CD1c-positive myeloid dendritic cell (primary cell): ENCODE measurements at regions not wholly inside any gene's neighbourhood (a gene's known extent, or its start where the extent isn't known, plus 50 kb on each side); places are given as distances from the start of the nearest gene placed in this dataset.
"Not testable (repeated sequence)": the region's sequence is repeated elsewhere in the genome, so short reads cannot be mapped to it uniquely, and the experiment has no call there.

Experiments used
- DNase-seq: peaks from one replicate; pipeline ENCODE4 v3.0.0-alpha.2; 2016; ENCODE audit errors: extremely low spot score

DNA sequence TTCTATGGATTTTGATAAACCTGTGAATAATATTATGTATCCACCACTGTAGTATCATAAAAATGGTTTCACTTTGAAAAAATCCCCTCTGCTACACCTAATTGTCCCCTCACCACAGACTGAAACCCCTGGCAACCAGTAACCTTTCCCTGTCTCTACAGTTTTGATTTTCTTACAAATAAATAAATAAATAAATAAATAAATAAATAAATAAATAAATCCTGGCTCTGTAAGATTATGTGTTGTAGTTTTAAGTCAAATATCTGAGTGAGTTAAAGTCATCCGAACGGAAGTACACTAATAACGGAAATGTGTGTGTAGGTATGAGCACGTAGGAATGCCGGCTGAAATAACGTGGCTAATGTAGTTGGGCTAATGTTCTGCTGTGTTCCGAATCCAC is 641.5 kb downstream of the GABRG1 start:
- no peak for DNase-seq

- DNase-seq = no peak
Observed at GRCh38 chr4:45477311-45477733, 646.5 kb downstream of the GABRG1 start.

DNA sequence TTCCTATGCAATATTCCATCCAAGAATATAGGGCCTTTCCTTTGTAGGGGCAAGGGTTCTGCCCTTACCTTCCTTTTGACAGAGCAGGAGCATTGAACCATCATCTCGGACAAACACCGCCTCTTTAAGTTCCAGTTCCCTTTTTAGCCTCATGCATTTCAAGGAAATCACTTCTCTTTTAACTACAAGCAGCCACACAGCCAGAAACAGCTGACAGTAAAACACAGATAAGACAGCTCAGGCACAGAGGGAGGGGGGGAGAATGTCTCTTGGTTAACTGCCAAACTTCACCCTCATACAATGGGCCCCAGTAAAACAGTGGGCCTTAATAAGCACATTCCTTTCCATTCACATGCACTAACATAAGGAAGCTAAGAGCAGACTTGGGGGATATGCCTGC is 648.3 kb downstream of the GABRG1 start:
- no peak for DNase-seq

- no peak for DNase-seq
Observed at GRCh38 chr4:45472490-45472889, 651.4 kb downstream of the GABRG1 start.

- no peak for DNase-seq
Observed at GRCh38 chr4:45471335-45471734, 652.5 kb downstream of the GABRG1 start.

DNA sequence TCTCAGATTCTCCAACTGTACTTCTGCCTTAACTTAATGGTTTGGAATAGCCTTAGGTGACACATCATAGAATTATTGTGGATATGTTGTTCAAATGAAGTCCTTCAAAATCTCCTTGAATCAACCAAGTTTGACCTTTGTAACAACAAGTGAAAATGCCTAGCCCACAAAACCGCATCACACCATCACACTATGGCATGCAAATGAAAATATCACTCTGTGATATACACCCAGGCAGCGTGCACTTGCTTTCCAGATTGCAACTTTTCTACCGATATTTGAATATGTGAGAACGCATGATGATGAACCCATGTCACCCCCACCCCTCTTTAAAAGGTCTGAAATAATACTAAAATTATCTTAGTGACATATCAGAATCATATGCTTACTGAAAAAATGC is 656.7 kb downstream of the GABRG1 start:
- no peak for DNase-seq

- DNase-seq = not testable (repeated sequence)
Observed at GRCh38 chr4:45460157-45460556, 663.7 kb downstream of the GABRG1 start.

GRCh38 chr4:45455217-45455616 is 668.6 kb downstream of the GABRG1 start:
- no peak for DNase-seq

DNA sequence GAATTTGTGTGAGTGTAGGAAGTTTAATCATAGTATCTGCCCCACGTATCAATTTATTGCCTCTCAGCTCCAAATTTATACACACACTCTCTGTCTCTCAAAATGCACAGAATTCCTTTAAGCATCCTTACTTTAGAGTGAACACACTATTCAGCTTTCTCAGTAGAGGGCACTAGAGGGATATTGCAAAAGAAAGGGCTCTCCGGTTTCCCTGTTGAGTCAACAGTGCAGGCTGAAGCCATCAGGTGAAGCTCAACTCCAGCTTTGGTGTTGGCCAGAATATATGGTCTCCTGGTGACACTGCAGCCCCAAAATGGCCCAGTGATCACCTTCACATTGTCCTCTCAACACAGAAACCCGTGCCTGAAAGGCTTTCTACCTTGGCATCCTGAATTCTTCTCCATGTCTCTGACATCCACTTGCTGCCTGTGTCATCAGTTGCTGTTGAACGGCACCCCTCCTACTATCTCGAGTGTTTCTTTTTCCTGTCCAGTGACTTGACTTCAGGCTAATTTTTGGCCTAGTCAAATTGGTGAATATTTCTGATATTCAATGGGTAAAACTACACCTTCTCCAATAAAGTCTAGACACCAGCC is 670.5 kb downstream of the GABRG1 start:
- DNase-seq = no peak

DNA sequence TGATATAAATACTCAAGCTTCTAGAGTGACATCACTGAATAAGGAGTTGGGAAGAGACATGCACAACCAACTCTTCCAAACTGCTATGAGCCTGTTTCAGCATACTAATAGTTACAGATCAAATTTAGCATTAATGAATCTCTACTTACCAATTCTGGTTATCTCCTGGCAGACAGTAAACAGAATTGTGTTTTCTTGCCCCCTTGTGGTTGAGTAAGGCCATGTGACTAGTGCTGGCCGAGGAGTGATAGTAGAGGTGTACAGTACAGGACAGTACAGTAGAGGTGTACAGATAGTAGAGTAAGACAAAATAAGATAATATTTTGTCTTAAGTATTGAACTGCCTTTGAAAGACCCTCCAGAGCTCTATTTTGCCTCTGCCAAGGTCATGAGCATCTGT is 681.4 kb downstream of the GABRG1 start:
- DNase-seq = no peak

GRCh38 chr4:45438047-45438446 is 685.8 kb downstream of the GABRG1 start:
- no peak for DNase-seq

GRCh38 chr4:45437381-45437780 is 686.5 kb downstream of the GABRG1 start:
- no peak for DNase-seq

- DNase-seq = no peak
Observed at GRCh38 chr4:45425135-45425534, 698.7 kb downstream of the GABRG1 start.

GRCh38 chr4:45423896-45424295 is 697.5 kb upstream of the GNPDA2 start:
- DNase-seq = no peak

GRCh38 chr4:45420091-45420674 is 693.8 kb upstream of the GNPDA2 start:
- not testable (repeated sequence) for DNase-seq

DNA sequence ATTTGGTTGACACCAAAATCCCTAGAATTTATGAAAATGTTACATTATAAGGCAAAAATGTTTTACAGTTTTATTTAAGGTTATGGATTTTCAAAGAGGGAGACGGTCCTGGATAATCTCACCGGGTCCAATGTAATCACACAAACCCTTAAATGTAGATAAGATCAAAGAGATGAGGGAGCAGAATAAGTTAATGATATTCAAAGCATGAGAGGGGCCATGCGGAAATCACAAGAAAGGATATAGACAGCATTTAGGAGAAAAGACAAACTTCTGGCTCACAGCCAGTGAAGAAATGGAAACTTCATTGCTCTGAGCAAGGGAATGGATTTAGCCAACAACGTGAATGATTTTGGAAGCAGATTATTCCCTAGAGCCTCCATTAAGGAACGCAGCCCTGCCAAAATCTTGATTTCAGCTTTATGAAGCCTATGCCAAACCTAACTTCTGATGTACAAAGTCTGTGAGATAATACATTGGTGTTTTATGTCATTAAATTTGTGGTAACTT is 684.4 kb upstream of the GNPDA2 start:
- DNase-seq = no peak

DNA sequence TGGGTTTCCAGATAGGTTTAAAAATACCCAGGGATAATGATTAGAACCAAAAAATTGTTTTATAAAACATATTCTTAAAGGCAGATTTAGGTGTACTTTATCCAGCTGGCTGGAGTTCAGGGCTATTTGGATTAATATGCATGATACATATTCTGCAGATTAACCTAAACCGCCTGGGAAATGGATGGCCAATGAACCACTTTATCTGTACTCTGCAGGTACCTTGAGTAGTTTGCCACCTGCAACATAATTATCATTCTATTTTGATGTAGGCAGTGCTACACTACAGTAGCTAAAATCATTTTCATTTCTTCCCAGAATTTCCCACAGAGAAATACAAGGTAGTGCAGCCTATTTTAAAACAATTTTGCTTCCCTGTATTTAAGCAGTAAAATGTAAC is 683.2 kb upstream of the GNPDA2 start:
- no peak for DNase-seq

- DNase-seq = no peak
Observed at GRCh38 chr4:45408996-45409395, 682.6 kb upstream of the GNPDA2 start.

DNA sequence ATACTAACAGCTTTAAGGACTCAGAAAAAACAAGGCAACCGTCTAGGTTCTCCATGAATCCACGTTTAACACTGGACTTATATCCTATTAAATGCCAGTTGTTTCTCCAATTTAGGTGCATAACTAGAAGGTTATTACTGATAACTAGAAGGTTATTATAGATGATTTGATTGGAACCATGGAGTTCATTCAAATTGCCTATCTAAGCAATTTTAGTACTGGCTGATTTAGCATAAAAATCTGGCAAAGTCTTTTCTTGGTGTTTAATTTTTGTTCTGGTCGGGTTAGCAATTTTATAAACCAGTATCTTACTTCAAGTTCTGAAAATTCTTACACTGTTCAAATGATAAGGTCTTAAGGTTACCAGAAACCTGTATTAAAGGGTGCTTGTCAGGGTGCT is 672.8 kb upstream of the GNPDA2 start:
- DNase-seq = no peak

DNA sequence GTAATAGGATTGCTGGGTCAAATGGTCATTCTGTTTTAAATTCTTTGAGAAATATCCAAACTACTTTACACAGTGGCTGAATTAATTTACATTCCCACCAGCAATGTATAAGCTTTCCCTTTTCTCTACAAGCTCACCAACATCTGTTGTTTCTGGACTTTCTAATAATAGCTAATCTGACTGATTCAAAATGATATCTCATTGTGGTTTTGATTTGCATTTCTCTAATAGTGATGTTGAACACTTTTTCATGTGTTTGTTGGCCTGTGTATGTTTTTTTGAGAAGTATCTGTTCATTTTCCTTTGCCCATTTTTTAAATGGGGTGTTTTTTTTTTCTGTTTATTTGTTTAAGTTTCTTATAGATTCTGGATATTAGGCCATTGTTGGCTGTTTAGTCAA is 659.0 kb upstream of the GNPDA2 start:
- no peak for DNase-seq

DNA sequence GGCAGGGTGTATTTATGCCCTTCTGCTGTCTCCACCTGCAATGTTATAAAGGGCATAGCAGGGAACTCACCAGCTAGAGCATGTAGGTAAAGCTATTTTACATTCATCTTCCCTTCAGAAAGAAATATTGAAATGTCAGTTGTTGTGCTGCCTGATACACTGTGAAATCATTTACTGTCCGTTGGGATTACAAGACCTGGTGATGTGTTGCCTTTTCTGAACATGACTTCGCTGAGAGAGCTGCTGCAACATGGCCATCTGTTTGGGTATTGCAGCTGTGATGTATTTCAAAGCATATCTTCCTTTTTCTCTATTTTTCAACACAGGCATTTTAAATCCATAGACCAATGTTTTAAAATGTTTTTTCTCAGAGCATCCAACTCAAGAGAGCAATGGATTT is 644.1 kb upstream of the GNPDA2 start:
- DNase-seq = no peak

DNA sequence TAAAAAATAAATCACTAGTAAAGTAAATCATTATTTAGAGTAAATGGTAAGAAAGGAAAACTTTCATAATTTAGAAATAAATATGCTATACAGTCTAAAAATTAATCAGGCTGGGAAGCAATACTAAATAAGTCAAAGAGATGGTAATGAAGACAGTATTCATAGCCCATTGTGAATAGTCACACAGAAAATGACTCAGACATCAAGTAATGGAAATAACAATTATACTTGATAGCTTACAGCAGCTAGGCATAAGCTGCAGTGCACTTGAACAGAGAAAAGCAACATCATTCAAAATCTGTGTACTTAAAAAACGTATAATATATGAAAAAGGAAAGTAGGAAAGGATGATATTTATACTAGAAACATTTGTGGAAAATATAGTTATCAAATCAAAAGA is 642.5 kb upstream of the GNPDA2 start:
- DNase-seq = no peak

DNA sequence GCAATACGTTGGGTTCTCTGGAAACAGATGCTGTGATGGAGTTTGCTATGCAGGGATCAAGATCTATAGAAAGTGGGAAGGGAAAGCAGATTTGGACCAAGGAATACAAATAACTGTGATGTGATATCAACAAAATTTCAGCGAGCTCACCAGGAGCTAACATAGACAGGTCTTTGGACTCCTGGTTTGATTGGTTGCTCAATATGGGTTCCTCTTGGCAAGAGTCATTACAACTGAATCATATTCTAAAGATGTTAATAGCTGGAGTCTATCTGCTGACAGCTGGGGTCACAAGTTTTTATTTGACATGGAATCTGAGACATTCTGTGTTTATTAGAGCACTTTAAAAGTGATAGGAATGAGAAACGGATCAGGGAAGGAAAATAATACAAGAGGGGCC is 637.6 kb upstream of the GNPDA2 start:
- DNase-seq = no peak
